HG02970 (cell line): ENCODE measurements at regions not wholly inside any gene's neighbourhood (a gene's known extent, or its start where the extent isn't known, plus 50 kb on each side); places are given as distances from the start of the nearest gene placed in this dataset.
"Not testable (repeated sequence)": the region's sequence is repeated elsewhere in the genome, so short reads cannot be mapped to it uniquely, and the experiment has no call there.

ENCODE experiments used
- ATAC-seq: cut with Tn5 transposase; IDR thresholded peaks from one replicate; pipeline ENCODE4 v1.9.1; 2021; ENCODE audit warnings: mild to moderate bottlenecking, moderate library complexity, moderate number of reproducible peaks; ENCODE audit not compliant: unreplicated experiment, low FRiP score

DNA sequence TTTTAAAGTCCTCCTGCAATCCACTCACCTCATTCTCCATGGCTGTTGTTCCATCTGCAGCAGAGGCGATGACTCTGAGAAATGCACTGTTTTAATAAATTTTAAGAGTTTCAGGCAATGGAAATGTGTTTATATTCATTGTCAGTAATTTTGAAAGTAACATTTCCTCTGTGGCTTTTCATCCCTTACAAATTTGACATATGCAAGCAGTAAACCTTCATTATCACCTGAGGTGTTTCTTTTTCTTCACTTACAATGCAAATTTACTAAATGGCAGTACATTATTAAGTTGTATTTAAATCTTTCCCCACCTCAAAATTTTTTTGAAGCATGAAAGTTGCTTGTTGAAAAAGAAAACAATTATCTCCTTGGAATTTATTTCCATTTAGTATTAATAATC, 136.9 kb downstream of the DIRAS2 start:
- no peak for ATAC-seq

GRCh38 chr9:90506402-90506801, 136.2 kb downstream of the DIRAS2 start:
- ATAC-seq: not testable (repeated sequence)

DNA sequence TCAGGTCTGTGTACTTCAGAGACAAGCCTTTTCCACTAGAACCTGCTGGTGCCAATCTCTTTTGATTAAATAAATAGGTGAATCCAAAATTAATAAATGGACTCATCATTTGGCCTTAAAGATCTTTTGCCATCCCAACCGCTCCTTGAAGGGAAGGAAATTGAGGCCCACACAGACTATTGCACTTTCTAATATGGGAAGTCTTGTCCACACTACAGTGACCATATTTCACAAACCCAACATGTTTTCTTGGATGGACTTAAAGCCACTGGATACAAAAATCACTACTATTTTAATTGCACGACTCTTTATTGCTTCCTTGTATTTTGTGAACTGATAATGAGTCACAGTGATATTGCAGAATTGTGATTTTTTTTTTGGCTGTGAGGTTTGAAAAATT, 135.0 kb downstream of the DIRAS2 start:
- ATAC-seq: no peak

GRCh38 chr9:90508940-90509339, 133.7 kb downstream of the DIRAS2 start:
- no peak for ATAC-seq

DNA sequence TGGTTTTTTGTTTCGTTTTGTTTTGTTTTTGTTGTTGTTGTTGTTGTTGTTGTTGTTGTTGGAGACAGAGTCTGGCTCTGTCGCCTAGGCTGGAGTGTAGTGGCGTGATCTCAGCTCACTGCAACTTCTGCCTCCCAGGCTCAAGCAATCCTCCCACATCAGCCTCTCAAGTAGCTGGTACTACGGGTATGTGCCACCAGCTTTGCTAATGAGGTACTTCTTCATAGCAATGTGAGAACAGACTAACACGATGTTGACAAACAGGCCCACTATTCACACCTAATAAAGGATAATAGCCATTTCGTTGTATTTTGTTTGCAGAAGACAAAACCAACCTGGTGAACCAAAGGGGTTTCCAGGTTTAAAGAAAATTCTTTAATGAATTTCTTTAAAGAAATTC, 130.9 kb downstream of the DIRAS2 start:
- no peak for ATAC-seq

DNA sequence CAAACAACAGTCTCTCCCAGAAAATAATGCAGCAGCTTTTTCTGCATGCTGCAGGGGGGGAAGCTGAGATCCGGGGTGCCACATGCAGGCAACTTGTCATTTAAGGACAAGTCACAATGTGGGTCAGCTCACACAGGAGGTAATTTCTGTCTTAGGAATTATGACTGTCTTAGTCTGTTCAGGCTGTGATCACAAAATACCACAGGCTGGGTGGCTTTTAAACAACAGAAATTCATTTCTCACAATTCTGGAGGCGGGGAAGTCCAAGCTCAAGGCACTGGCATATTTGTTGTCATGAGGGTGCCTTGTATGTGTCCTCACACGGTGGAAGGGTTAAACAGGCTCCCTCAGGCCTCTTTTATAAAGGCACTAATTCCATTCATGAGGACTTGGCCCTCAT, 127.7 kb downstream of the DIRAS2 start:
- no peak for ATAC-seq

DNA sequence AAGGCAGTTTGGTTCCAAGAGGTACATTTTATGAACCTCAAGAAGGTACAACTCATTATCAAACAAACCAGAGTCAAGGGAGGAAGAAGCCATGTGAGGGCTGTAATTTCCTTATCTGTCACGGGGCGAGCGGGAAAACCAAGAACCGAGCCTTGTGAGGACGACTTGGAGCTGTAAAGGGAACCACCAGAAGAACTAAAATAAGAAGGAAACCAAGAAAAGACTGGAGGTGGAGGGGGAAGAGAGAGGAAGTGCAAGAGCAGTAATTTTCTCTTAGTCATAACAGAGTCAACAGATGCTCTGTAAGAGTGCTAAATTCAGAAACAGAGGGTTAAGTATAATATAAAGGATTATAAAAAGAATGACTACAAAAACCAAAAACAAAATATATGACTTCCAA, 127.1 kb downstream of the DIRAS2 start:
- no peak for ATAC-seq

DNA sequence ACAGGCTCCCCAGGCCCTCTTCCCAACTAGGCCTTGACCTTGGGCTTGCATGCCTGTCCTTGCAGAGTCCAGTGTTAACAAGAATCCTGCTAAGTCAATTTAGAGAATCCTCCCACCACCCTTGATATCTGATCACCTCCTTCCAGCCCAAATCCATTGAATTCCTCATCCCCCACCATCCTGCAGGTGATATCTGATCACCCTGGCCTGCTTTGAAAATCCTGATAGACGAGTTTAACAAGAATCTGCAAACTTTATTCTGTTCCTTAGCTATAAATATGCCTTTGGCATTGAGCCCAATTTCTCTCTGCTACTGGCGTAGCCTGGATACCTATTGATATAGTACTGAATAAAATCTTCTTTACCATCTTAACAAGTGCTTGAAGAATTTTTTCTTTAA, 125.5 kb downstream of the DIRAS2 start:
- no peak for ATAC-seq

- ATAC-seq: no peak
Observed at GRCh38 chr9:90521811-90522570, 120.6 kb downstream of the DIRAS2 start.

GRCh38 chr9:90523958-90524357, 118.7 kb downstream of the DIRAS2 start:
- ATAC-seq: no peak

- no peak for ATAC-seq
Observed at GRCh38 chr9:90526386-90526785, 116.2 kb downstream of the DIRAS2 start.

DNA sequence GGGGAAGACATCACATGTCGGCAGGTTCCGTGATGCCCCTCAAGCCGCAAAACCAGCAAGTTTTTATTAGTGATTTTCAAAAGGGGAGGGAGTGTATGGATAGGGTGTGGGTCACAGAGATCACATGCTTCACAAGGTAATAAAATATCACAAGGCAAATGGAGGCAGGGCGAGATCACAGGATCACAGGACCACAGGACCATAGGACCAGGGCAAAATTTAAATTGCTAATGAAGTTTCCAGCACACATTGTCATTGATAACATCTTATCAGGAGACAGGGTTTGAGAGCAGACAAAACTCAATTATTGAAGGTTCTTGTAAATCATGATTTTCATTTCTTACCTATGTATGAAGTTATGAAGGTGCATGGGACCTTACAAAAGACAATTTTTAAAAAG, 106.5 kb downstream of the DIRAS2 start:
- ATAC-seq: not testable (repeated sequence)

DNA sequence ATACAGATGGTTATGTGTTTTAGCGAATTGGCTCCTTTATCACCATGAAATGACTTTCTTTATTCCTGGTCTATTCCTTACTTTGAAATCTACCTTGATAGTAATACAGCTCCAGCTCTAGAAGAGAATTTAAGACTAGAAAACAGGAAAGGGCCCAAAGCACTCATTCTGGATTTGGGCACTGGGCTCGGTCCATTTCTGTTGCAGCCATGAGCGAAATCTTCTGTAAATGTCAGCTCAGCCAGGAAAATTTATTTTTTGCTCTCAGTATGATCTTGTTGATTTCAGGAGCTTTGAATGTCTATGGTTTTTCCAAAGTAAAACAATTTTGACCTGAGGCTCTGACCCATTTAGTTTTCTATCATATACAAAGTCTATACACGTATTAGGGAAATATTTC, 104.1 kb downstream of the DIRAS2 start:
- no peak for ATAC-seq

DNA sequence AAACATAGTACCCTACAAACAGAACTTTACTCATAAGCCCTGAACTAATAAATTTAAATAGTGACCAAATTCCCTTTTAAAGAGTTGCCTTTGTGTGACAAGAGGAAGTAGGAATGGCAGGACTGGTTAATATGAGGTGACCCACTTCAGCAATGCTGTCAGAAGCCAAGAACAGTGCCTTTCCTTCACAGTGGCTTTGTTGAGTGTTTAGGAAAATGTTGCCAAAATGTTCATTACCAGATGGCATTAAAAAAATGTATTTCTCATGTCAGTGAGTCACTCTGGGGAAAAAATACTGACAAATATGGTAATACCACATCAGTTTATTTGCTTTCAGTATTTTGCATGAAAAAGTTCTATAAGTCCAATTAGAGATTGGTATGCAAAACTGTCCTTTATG, 103.3 kb downstream of the DIRAS2 start:
- no peak for ATAC-seq

DNA sequence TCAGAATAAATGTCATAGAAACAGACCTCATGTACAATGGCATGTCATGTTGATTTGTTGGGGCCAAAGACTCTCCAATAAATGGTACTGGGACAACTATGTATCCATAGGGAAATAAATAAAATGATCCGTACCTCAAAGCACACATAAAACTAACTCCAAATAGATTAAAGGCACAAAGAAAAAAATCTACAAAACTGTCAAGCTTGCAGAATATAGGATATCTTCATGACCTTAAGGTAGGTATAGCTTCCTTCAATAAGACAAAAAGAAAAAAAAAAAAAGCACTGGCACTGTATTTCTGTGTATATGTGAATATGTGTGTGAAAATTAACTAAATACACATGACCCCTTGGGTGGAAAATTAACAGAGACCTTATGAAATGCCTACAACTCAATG, 101.9 kb downstream of the DIRAS2 start:
- no peak for ATAC-seq

GRCh38 chr9:90544488-90544887, 98.1 kb downstream of the DIRAS2 start:
- no peak for ATAC-seq

DNA sequence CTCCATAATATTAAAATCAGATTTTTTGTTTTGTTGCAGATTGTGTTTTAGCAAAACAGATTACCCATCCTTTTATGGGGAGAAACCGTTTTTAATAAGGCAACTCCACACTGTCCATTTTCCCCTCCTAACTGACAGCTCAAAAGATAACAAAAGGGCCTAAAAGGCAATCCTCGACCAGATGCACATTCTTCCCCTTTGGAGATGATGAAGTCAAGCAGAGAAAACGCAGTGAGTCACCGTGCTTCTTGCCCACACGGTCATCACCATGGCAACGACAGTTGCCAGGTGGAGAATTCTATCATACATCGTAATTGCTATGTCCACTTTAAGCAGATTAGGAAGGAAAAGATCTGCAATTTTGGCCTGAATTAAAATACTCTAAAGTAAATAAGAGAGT, 96.4 kb downstream of the DIRAS2 start:
- ATAC-seq: no peak

GRCh38 chr9:90547896-90548295, 94.7 kb downstream of the DIRAS2 start:
- no peak for ATAC-seq

DNA sequence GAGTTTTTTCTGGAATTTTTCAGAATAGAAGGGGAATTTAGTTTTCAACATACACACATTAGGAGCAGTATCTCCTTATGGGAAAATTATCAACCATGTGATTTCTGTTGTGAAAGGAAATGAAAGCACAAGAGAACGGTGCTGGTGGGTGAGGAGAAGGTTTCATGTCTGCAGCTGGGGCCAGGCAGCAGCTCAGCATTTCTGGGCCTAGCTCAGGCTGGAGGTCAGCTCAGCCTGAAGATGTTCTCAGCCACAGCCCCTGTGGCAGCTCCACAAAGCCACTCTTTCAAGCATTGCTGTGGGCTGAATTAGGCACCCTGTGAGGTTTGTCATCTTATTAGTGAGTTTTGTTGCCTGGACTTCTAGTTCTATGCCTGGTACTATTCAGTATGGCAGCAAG, 90.3 kb downstream of the DIRAS2 start:
- ATAC-seq: no peak

DNA sequence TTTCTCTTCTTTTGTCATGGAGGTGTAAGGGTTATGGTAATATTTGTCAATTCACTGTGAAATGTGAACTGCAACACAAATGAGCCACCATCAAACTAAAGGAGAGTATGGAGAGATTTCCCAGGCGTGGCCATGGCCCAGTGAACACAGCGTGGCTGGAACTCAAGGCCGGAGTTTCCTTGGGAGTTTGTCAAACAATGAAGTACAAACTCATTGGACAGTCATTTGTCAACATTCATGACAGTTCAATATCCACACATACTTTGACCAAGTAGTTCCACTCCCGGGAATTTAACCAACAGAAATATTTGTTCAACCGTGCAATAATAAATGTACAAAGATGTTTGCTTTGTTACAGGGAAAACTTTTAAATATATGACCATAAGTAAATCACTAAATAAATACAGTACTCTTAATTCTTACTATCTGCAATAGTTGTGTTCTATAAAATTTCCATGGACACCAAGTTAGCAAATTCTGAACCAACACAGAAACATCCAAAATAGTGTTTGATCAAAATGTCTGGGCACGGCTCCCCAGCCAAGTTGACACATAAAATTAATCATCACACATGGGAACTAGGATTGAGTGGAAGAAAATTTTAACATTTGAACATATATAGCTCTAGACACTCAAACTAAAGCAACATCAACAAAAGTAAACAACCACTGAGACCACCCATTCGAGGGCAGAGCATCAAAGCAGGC, 87.1 kb downstream of the DIRAS2 start:
- ATAC-seq: no peak

- no peak for ATAC-seq
Observed at GRCh38 chr9:90556897-90557675, 85.5 kb downstream of the DIRAS2 start.
